ENCODE measurements at regions not wholly inside any gene's neighbourhood (a gene's known extent, or its start where the extent isn't known, plus 50 kb on each side); places are given as distances from the start of the nearest gene placed in this dataset.

GRCh38 chr3:116863270-116863770 is 153.7 kb downstream of the TUSC7 start:
- DNase-seq (ENCODE audit: low read depth in 1 of 2, low spot score in 2 of 2): no peak
- H3K9ac ChIP-seq (replicated peaks in 1 of 4; ENCODE audit: extremely low read depth in 1 of 4, low read depth in 3 of 4, low read length in 3 of 4): no peak overlapping the region
- no peak overlapping the region for H2BK120ac ChIP-seq (replicated peaks; ENCODE audit: low read depth, low read length)
- no peak overlapping the region for H2BK15ac ChIP-seq (ENCODE audit: low read length)
- H3K14ac ChIP-seq (ENCODE audit: insufficient read length): no peak overlapping the region
- WGBS, 2 experiments (ENCODE audit: extremely low coverage in 1 of 2, insufficient coverage in 1 of 2, insufficient read length in 1 of 2, insufficient replicate concordance in 2 of 2, low coverage in 1 of 2, low lambda C conversion rate in 2 of 2, missing lambda C conversion rate in 1 of 2): 76% methylated on average over 3 of the region's 3 CpGs; no CpG with 5 or more reads in 1 of the 2 experiments
- no peak overlapping the region for H4K91ac ChIP-seq (replicated peaks; ENCODE audit: insufficient read length, low read length)
- no peak overlapping the region for H2AK5ac ChIP-seq (ENCODE audit: low read depth, low read length)
- POLR2A ChIA-PET (ENCODE audit: partially characterized antibody): interaction anchor here (0.6 kb wide), 1 partner anchor 577 kb away, joined by 4 read pairs; no protein-coding TSS in a partner anchor
- no peaks in the 10 kb centered on the region for H3K79me1 ChIP-seq (ENCODE audit: low read depth, low read length)
- H4K5ac ChIP-seq (ENCODE audit: insufficient read length, low read depth, low read length): no peak overlapping the region
- H3K27me3 ChIP-seq (replicated peaks in 1 of 4; ENCODE audit: control insufficient read depth in 3 of 4, extremely low read depth in 1 of 4, insufficient read depth in 3 of 4, low read length in 3 of 4): no peaks in the 10 kb centered on the region
- no peak overlapping the region for H4K8ac ChIP-seq (ENCODE audit: extremely low read depth, insufficient read depth, low read length)
- no peak overlapping the region for H3K23ac ChIP-seq (ENCODE audit: insufficient read length)
- no peaks in the 10 kb centered on the region for H3K36me3 ChIP-seq (ENCODE audit: control insufficient read depth in 2 of 4, insufficient read depth in 4 of 4, low read length in 3 of 4)
- no peak for FAIRE-seq
- peaks cover 3% of the 10 kb centered on the region; the same call in 1 of the 2 replicates for H3K23me2 ChIP-seq (ENCODE audit: low read depth, low read length)
- peak overlapping the region; percentile 26; the same call in 1 of the 2 replicates for H2BK20ac ChIP-seq (ENCODE audit: low read length)
- H3K79me2 ChIP-seq (ENCODE audit: control insufficient read depth in 1 of 2, insufficient read depth in 2 of 2, low read length in 2 of 2): no peaks in the 10 kb centered on the region
- H3K4me2 ChIP-seq (ENCODE audit: insufficient read depth in 1 of 2, low read depth in 2 of 2, low read length in 2 of 2): peak overlapping the region; percentile 65 to 69
- no peak overlapping the region for H3K27ac ChIP-seq (ENCODE audit: low read depth, low read length)
- peak overlapping the region; percentile 13 for H3K4ac ChIP-seq (replicated peaks; ENCODE audit: insufficient read length, low read depth, low read length)
- no peak overlapping the region for H3K18ac ChIP-seq (ENCODE audit: extremely low read depth, low read length)
- no peak overlapping the region for H3K56ac ChIP-seq (replicated peaks; ENCODE audit: insufficient read length, low read depth, low read length)
- CTCF ChIA-PET (ENCODE audit: partially characterized antibody): interaction anchor here (0.6 to 5.0 kb wide), 12 partner anchors 9 to 157 kb away, joined by 3 to 25 read pairs (median 3); no protein-coding TSS in a partner anchor
- H3K4me3 ChIP-seq (ENCODE audit: extremely low read depth in 1 of 4, insufficient read depth in 2 of 4, low read depth in 3 of 4, low read length in 4 of 4): peak overlapping the region in 1 of 4 experiments; percentile 56; a peak in 1 of 8 replicates
- TF ChIP-seq CTBP2 (IDR thresholded peaks at IDR 0.05; ENCODE audit: borderline replicate concordance, insufficient read depth, insufficient read length, low read length) (no peak), ATF2 (IDR thresholded peaks at IDR 0.05; ENCODE audit: low read length) (no peak), RNF2 (IDR thresholded peaks at IDR 0.05; ENCODE audit: borderline replicate concordance, low read depth, low read length, missing control alignments, poor library complexity, severe bottlenecking) (no peak), CHD2 (IDR thresholded peaks at IDR 0.05; ENCODE audit: low read length) (no peak)
- H4K20me1 ChIP-seq (replicated peaks in 1 of 2; ENCODE audit: control insufficient read depth in 1 of 2, insufficient read depth in 2 of 2, low read length in 2 of 2): no peaks in the 10 kb centered on the region
- peak overlapping the region; percentile 28; the same call in 1 of the 2 replicates for H2BK12ac ChIP-seq (ENCODE audit: low read depth, low read length)
- peaks cover 7 to 13% (median 9%) of the 10 kb centered on the region in 4 experiments; a peak in 5 of 7 replicates for H3K4me1 ChIP-seq (replicated peaks in 1 of 4; ENCODE audit: control insufficient read depth in 3 of 4, insufficient read depth in 4 of 4, low read length in 3 of 4)
- H2AFZ ChIP-seq (ENCODE audit: low read length): no peak overlapping the region
- no peaks in the 10 kb centered on the region for H3K9me3 ChIP-seq (ENCODE audit: insufficient read depth in 2 of 2, low read depth in 1 of 2, low read length in 1 of 2)
- no peak overlapping the region for H2BK5ac ChIP-seq (ENCODE audit: low read depth, low read length)
